GM19372 (cell line): ENCODE measurements at regions not wholly inside any gene's neighbourhood (a gene's known extent, or its start where the extent isn't known, plus 50 kb on each side); places are given as distances from the start of the nearest gene placed in this dataset.

ENCODE experiments used
- ATAC-seq: cut with Tn5 transposase; IDR thresholded peaks from one replicate; pipeline ENCODE4 v1.9.1; 2021; ENCODE audit warnings: mild to moderate bottlenecking, low read depth, moderate library complexity; ENCODE audit not compliant: unreplicated experiment

DNA sequence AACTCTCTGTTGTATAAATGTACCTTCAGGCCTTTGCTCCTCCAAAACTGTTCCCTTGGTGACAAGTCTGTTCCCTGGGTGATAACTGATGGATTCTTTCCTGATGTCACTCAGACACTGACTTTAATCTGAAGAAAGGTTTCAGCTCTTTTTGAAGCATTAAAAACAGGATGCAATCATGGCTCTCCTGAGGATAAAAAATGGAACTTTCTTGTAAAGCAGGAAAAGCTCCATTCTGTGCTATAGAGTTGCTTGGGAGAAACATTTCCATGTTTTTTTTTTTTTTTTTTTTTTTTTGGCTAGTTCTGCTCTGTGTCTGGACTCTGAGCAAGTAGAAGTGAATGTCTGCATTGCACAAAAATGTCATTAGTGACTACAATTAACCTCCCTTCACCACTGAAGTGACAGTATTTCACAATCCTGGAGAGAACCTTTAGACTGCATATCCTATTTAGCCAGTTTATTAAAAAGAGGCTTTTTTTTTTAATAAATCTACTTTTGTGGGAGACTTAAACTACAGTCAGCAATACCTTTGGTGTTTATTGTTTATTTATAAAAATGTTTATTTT lies 101.7 kb upstream of the PRMT6 start:
- no peak for ATAC-seq

DNA sequence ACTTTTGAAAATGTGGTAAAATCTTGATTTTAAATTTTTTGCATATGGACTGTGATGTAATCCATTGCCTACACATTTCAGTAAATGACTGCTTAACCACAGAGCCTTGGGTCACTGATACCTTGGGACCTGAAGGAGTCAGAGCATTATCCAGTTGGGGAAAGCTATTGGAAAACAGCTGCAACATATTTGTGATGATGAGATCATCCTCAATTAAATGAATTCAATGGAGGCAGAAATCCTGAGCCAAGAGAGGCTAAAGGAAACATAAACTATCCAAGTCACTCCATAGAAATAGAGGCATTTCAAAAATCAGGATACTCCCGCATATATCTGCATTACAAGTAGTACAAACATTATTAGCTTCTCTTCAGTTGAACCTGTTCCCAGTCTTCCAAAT lies 99.8 kb upstream of the PRMT6 start:
- ATAC-seq: no peak

DNA sequence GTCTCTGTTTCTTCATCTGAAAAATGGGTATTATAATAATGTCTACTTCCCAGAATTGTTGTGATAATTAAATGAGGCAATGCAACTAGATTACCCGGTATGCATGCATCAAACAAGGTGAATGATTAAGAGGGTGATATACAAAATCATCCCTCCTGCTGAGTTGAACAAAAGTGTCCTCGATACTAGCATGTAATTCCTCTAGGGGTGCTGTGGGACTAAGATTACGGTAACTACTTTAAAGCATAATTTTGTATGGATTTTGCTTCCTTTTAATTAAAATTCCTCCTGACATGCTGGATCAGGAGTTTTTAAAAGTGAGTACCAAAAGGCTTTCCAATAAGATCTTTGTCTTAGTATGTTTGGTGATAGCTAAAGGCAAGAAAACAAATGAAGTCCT lies 98.7 kb upstream of the PRMT6 start:
- ATAC-seq: no peak

DNA sequence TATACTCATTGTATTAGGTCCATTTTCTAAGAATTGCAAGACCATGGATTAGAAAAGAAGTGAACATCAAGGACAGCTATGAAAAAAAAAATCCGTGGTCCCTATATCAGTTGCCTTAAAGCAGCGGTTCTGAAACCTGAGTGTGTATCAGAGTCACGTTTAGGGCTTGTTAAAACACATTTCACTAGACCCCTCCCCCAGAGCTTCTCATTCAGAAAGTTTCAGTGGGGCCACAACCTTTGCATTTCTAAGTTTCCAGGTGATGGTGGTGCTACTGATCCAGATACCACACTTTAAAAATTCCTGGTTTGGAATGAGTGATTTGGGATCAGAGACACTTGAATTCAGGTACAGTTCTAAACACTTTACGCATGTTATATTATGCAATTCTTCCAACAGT lies 96.1 kb upstream of the PRMT6 start:
- no peak for ATAC-seq

GRCh38 chr1:106961646-106962045 lies 94.8 kb upstream of the PRMT6 start:
- no peak for ATAC-seq

DNA sequence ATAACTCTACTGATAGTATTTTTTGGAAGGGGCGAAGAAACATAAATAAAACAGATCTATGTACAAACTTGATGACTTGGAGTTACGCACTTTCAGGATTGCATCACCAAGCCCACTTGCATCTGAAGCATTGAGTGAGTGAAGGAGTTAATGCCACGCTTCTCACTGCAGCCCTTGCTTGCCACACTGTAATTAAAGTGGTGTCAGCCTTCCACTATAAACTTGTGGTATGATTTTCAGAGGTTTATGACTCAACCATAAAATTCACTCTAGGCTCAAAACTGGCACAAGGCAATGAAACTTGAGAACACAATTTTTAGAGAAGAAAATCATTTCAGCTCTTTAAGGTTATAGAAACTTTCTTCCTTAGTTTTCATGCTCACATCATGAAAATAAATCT lies 93.9 kb upstream of the PRMT6 start:
- ATAC-seq: no peak

- no peak for ATAC-seq
Observed at GRCh38 chr1:106964495-106964894, 92.0 kb upstream of the PRMT6 start.

DNA sequence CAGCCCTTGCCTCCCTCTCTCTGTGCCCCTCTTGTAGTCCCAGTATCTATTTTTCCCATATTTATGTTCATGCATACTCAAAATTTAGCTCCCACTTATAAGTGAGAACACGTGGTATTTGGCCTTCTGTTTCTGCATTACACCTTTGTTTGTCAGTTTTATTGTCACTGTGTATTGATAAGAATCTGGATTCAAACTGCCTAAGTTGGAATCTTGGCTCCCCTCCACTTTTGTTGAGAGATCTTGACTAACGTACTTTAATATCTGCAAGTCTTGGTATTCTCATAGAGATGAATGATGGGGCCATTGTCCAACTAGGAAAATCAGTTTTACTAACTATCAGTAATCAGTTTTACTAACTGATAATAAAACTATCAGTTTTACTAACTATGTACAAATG lies 87.8 kb upstream of the PRMT6 start:
- ATAC-seq: no peak

GRCh38 chr1:106969731-106970130 lies 86.7 kb upstream of the PRMT6 start:
- no peak for ATAC-seq

GRCh38 chr1:106972074-106972473 lies 84.4 kb upstream of the PRMT6 start:
- ATAC-seq: no peak

DNA sequence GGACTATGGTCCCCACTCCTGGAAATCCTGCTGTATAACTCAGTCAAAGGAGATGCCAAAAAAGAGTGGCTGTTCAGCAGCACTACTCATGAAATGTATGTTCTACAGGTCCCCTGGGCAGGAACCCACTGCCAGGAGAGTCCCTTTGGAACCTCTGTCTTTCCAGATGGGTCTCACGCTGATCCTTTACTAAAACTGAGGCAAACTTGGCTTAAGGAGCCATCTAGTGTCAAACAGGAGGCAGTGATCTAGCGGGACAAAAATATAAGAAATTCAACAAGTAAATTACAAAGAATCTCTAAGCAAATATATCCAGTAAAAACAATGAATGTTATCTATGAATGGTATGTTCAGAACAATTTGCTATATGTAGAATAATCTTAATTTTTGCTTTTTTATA lies 80.5 kb upstream of the PRMT6 start:
- no peak for ATAC-seq

GRCh38 chr1:106978477-106979322 lies 77.8 kb upstream of the PRMT6 start:
- ATAC-seq: no peak

GRCh38 chr1:106979371-106979770 lies 77.1 kb upstream of the PRMT6 start:
- ATAC-seq: no peak

DNA sequence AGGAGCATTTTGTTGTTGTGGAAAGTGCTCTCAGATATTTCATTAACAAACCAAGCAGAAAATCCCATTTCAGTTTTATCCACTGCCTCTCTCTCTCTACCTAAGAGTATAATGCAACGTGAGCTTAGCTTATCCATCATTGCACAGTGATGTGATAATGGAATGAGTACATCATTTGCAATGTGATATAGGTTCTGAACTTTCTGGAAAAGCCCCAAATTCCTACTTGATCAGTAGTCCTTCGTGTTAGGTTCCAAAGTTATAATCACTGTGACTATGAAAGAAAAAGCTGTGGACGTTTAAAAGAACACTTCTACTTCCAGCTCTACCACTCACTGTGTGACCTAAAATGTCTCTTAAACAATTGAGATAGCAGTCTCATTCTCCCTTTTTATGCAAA lies 76.4 kb upstream of the PRMT6 start:
- no peak for ATAC-seq

- ATAC-seq: no peak
Observed at GRCh38 chr1:106984801-106985200, 71.7 kb upstream of the PRMT6 start.

DNA sequence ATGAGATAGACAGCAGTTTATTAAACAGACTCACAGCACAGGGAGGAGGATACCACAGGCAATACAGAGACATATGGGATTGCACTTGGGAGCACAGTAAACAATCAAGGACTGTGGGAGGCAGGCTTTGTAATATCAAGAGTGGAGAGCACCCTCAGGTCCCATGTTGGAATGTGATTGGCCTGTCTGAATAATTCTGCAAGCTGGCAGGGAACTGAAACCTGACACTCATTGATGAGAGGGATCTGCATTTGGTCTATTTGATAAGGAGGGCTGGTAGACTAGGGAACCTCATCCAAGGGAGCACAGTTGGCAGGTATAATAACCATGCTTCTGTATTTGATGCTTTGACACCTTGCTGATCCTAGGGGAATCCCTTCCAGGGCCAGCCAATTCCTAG lies 69.9 kb upstream of the PRMT6 start:
- no peak for ATAC-seq

DNA sequence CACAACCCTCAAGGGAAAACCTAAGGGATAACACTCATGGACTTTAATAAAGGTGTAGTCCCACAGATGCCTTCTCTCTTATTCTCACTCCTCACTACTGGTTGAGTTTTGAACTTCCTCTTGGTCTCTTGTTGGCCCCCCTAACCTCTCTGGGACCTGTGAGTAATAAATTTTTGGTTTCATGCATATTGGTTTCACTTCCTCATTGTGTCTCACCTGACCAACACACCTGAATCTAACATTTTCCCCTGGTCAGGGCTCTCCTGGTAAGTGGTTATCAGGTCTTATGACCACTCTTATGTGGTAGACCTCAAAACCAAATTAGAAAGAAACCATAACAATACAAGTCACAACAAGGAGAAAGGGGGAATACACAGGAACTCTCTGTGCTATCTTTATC lies 60.5 kb upstream of the PRMT6 start:
- peak; percentile 95 for ATAC-seq

GRCh38 chr1:106998431-106999002 lies 58.0 kb upstream of the PRMT6 start:
- no peak for ATAC-seq

DNA sequence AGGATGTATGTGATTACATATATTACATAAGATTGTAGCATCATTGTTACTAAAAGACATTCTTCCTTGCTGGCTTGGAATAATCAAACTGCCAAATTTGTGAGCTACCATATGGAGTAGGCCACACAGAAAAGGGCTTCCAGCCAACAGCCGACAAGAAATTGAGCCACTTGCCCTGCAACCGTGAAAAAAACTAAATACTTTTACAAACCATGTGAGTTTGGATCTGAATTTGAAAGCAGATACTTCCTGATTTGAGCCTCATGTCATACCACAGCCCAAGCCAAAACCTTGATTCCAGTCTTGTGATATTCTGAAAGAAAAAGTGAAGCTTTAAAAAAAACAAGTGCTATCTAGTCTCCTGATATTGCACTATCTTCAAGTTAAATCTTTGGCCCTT lies 55.6 kb upstream of the PRMT6 start:
- ATAC-seq: no peak

- no peak for ATAC-seq
Observed at GRCh38 chr1:107003972-107004371, 52.5 kb upstream of the PRMT6 start.

DNA sequence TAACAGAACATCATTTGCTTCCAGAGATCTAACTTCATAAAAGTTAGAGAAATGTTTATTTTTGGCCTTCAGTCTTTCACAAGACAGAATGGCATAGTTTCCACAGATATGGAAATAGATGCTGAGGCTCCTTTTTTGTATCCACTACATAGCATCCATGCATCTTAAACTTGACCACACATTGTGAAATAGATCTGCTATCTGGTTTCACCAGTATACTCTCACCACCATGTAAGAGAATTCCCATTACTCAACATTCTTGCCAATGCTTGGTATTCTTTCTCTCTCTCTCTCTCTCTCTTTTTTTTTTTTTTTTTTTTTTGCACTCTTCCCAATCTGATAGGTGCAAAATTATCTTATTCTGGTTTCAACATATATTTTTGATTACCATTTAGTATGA lies 52.1 kb upstream of the PRMT6 start:
- ATAC-seq: no peak
